H9 (cell line): ENCODE measurements at regions not wholly inside any gene's neighbourhood (a gene's known extent, or its start where the extent isn't known, plus 50 kb on each side); places are given as distances from the start of the nearest gene placed in this dataset.

ENCODE experiments used
- DNase-seq: peaks from one replicate; pipeline ENCODE4 v3.0.0-alpha.2; 2017
- H2AFZ ChIP-seq: one replicate; pipeline ENCODE4 v1.6.1; 2013; ENCODE audit warnings: mild to moderate bottlenecking, low read length, control low read depth, moderate library complexity
- H2AK5ac ChIP-seq: 2 replicates; pipeline ENCODE4 v1.6.1; 2013; ENCODE audit warnings: low read length, control low read depth, mixed read lengths; ENCODE audit not compliant: insufficient read length
- H2BK120ac ChIP-seq: one replicate; pipeline ENCODE4 v1.6.1; 2013; ENCODE audit warnings: low read depth, mild to moderate bottlenecking, low read length, control low read depth, inconsistent platforms; ENCODE audit not compliant: poor library complexity, severe bottlenecking
- H2BK12ac ChIP-seq: 2 replicates; pipeline ENCODE4 v1.6.1; 2013; ENCODE audit warnings: low read length, control low read depth, mixed read lengths, low read depth; ENCODE audit not compliant: insufficient read length
- H2BK15ac ChIP-seq: 2 replicates; pipeline ENCODE4 v1.6.1; 2013; ENCODE audit warnings: low read depth, low read length, control low read depth
- H2BK20ac ChIP-seq: one replicate; pipeline ENCODE4 v1.6.1; 2013; ENCODE audit warnings: low read depth, mild to moderate bottlenecking, low read length, control low read depth, inconsistent platforms; ENCODE audit not compliant: poor library complexity, severe bottlenecking
- H2BK5ac ChIP-seq: 2 replicates; pipeline ENCODE4 v1.6.1; 2013; ENCODE audit warnings: low read length, control low read depth, mixed read lengths; ENCODE audit not compliant: insufficient read length
- H3K14ac ChIP-seq: 2 replicates; pipeline ENCODE4 v1.6.1; 2013; ENCODE audit warnings: low read length, control low read depth; ENCODE audit not compliant: insufficient read depth
- H3K18ac ChIP-seq: 2 replicates; pipeline ENCODE4 v1.6.1; 2013; ENCODE audit warnings: low read depth, mild to moderate bottlenecking, mixed read lengths, low read length, control low read depth; ENCODE audit not compliant: insufficient read length
- H3K23ac ChIP-seq: 2 replicates; pipeline ENCODE4 v1.6.1; 2013; ENCODE audit warnings: low read length, control low read depth, mixed read lengths, low read depth; ENCODE audit not compliant: insufficient read length
- H3K23me2 ChIP-seq: 2 replicates; pipeline ENCODE4 v1.6.1; 2013; ENCODE audit warnings: low read depth, mild to moderate bottlenecking, mixed read lengths, low read length, control low read depth; ENCODE audit not compliant: insufficient read length, poor library complexity, severe bottlenecking
- H3K27ac ChIP-seq: 2 replicates; pipeline ENCODE4 v1.5.1; 2013; ENCODE audit warnings: low read length, control low read depth, mixed read lengths, low read depth; ENCODE audit not compliant: insufficient read length
- H3K27me3 ChIP-seq: 2 replicates; pipeline ENCODE4 v1.6.1; 2013; ENCODE audit warnings: low read length, control low read depth, inconsistent platforms; ENCODE audit not compliant: insufficient read depth
- H3K4ac ChIP-seq: 2 replicates; pipeline ENCODE4 v1.6.1; 2013; ENCODE audit warnings: low read depth, mild to moderate bottlenecking, control low read depth, inconsistent platforms, low read length, moderate library complexity
- H3K4me1 ChIP-seq: 2 replicates; pipeline ENCODE4 v1.6.1; 2013; ENCODE audit warnings: low read length, control low read depth, inconsistent platforms; ENCODE audit not compliant: insufficient read depth
- H3K4me2 ChIP-seq: 2 replicates; pipeline ENCODE4 v1.6.1; 2013; ENCODE audit warnings: low read length, control low read depth, mixed read lengths; ENCODE audit not compliant: insufficient read length, insufficient read depth
- H3K56ac ChIP-seq: 2 replicates; pipeline ENCODE4 v1.6.1; 2013; ENCODE audit warnings: low read depth, mild to moderate bottlenecking, mixed read lengths, low read length, control low read depth; ENCODE audit not compliant: insufficient read length
- H3K79me1 ChIP-seq: 2 replicates; pipeline ENCODE4 v1.6.1; 2013; ENCODE audit warnings: low read depth, mild to moderate bottlenecking, moderate library complexity, low read length, control low read depth, inconsistent platforms; ENCODE audit not compliant: insufficient read depth, poor library complexity, severe bottlenecking
- H3K79me2 ChIP-seq: 2 replicates; pipeline ENCODE4 v1.6.1; 2013; ENCODE audit warnings: low read length, control low read depth, inconsistent platforms; ENCODE audit not compliant: insufficient read depth
- H3K9ac ChIP-seq: 2 replicates; pipeline ENCODE4 v1.6.1; 2013; ENCODE audit warnings: low read length, control low read depth, mixed read lengths; ENCODE audit not compliant: insufficient read length; ENCODE audit errors: extremely low read depth
- H3K9me3 ChIP-seq: one replicate; pipeline ENCODE4 v1.6.1; 2013; ENCODE audit warnings: low read depth, low read length, inconsistent platforms; ENCODE audit not compliant: control insufficient read depth
- H3T11ph ChIP-seq: one replicate; pipeline ENCODE4 v1.6.1; 2013; ENCODE audit warnings: mild to moderate bottlenecking, low read length, control low read depth, inconsistent platforms
- H4K20me1 ChIP-seq: one replicate; pipeline ENCODE4 v1.6.1; 2013; ENCODE audit not compliant: control insufficient read depth, insufficient read length, insufficient read depth
- H4K5ac ChIP-seq: 2 replicates; pipeline ENCODE4 v1.6.1; 2013; ENCODE audit warnings: low read depth, mild to moderate bottlenecking, mixed read lengths, low read length, control low read depth; ENCODE audit not compliant: insufficient read length
- H4K8ac ChIP-seq: replicated peaks from 2 replicates; pipeline ENCODE4 v1.6.1; 2013; ENCODE audit warnings: low read length, control low read depth, mixed read lengths, low read depth; ENCODE audit not compliant: insufficient read length
- H4K91ac ChIP-seq: 2 replicates; pipeline ENCODE4 v1.6.1; 2013; ENCODE audit warnings: low read depth, mild to moderate bottlenecking, moderate library complexity, mixed read lengths, low read length, control low read depth; ENCODE audit not compliant: insufficient read length
- H3K27ac Mint-ChIP-seq, 3 experiments: 2 replicates in 2 of 3; 3 replicates in 1 of 3; pipeline ENCODE4 v1.8.0; 2020 to 2021; ENCODE audit warnings: mixed read lengths in 3 of 3, mild to moderate bottlenecking in 1 of 3, moderate library complexity in 1 of 3
- H3K27me3 Mint-ChIP-seq: 2 replicates; pipeline ENCODE4 v1.8.0; 2021; ENCODE audit warnings: low read depth, mild to moderate bottlenecking, moderate library complexity, mixed read lengths
- H3K36me3 Mint-ChIP-seq, 3 experiments: 2 replicates in 2 of 3; 3 replicates in 1 of 3; pipeline ENCODE4 v1.8.0; 2020 to 2021; ENCODE audit warnings: low read depth in 3 of 3, mixed read lengths in 3 of 3; ENCODE audit not compliant: insufficient read depth in 1 of 3
- H3K4me1 Mint-ChIP-seq, 2 experiments: 2 replicates each; pipeline ENCODE4 v1.8.0; 2020; ENCODE audit warnings: mixed read lengths in 2 of 2
- H3K4me3 Mint-ChIP-seq, 2 experiments: 2 replicates in 1 of 2; 3 replicates in 1 of 2; pipeline ENCODE4 v1.8.0; 2020 to 2021; ENCODE audit warnings: mild to moderate bottlenecking in 2 of 2, mixed read lengths in 2 of 2, moderate library complexity in 1 of 2
- H3K9me3 Mint-ChIP-seq, 2 experiments: 2 replicates in 1 of 2; 3 replicates in 1 of 2; pipeline ENCODE4 v1.8.0; 2020; ENCODE audit warnings: mild to moderate bottlenecking in 2 of 2, mixed read lengths in 2 of 2, moderate library complexity in 1 of 2
- WGBS: extraction: QIAGEN DNeasy Blood & Tissue Kit; methylation state at CpG from one replicate; pipeline ENCODE4 v1.1.7; 2013; ENCODE audit warnings: missing lambda C conversion rate, low lambda C conversion rate, mixed read lengths; ENCODE audit not compliant: insufficient read length; ENCODE audit errors: extremely low coverage; 5-methylcytosine and 5-hydroxymethylcytosine counted together
- TF ChIP-seq, protein P1 (sequence below): fragments of 200-600 bp; sonication (generic); conservative IDR thresholded peaks from 3 replicates; pipeline ENCODE4 v1.8.0; 2021; ENCODE audit warnings: antibody characterized with exemption, mild to moderate bottlenecking

DNA sequence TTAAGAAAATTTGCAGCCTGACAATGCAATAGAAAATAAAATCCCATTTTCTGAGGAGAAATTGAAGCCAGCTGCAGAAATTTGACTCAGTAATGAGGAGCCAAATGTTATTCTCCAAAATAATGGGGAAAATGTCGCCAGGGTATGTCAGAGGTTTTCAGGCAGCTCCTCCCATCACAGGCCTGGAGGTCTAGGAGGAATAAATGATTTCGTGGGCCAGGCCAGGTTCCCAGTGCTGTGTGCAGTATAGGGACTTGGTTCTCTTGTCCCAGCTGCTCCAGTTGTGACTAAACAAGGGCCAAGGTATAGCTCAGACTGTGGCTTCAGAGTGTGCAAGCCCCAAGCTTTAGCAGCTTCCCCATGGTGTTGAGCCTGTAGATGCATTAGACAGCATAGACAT, 1240.8 kb upstream of the ADGRB3 start:
- TF ChIP-seq, protein P1, sequence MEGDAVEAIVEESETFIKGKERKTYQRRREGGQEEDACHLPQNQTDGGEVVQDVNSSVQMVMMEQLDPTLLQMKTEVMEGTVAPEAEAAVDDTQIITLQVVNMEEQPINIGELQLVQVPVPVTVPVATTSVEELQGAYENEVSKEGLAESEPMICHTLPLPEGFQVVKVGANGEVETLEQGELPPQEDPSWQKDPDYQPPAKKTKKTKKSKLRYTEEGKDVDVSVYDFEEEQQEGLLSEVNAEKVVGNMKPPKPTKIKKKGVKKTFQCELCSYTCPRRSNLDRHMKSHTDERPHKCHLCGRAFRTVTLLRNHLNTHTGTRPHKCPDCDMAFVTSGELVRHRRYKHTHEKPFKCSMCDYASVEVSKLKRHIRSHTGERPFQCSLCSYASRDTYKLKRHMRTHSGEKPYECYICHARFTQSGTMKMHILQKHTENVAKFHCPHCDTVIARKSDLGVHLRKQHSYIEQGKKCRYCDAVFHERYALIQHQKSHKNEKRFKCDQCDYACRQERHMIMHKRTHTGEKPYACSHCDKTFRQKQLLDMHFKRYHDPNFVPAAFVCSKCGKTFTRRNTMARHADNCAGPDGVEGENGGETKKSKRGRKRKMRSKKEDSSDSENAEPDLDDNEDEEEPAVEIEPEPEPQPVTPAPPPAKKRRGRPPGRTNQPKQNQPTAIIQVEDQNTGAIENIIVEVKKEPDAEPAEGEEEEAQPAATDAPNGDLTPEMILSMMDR = no peak
- Histone ChIP-seq H2BK20ac (no peak overlapping the region), H3K27me3 (no peaks in the 10 kb centered on the region), H3K4me1 (no peaks in the 10 kb centered on the region; the same call in 1 of the 2 replicates), H3K4ac (no peak overlapping the region), H3K9ac (no peak overlapping the region), H3T11ph (no peak overlapping the region), H3K79me1 (no peaks in the 10 kb centered on the region), H2BK5ac (no peak overlapping the region), H3K14ac (no peak overlapping the region), H2AK5ac (no peak overlapping the region), H3K23ac (no peak overlapping the region), H2BK120ac (no peak overlapping the region), H2AFZ (no peak overlapping the region), H3K9me3 (no peaks in the 10 kb centered on the region), H4K20me1 (no peaks in the 10 kb centered on the region), H3K27ac (no peak overlapping the region), H4K8ac (no peak overlapping the region), H3K4me2 (no peak overlapping the region), H4K5ac (no peak overlapping the region), H3K23me2 (no peaks in the 10 kb centered on the region), H3K56ac (no peak overlapping the region), H2BK12ac (no peak overlapping the region), H4K91ac (no peak overlapping the region), H3K79me2 (no peaks in the 10 kb centered on the region), H2BK15ac (no peak overlapping the region), H3K18ac (no peak overlapping the region)
- Mint-ChIP-seq H3K27me3 (no peaks in the 10 kb centered on the region), H3K4me3 (no peak overlapping the region), H3K9me3 (peaks cover 15 to 18% of the 10 kb centered on the region in 2 experiments), H3K4me1 (peaks cover 0 to 3% of the 10 kb centered on the region in 2 experiments; a peak in 2 of 4 replicates), H3K36me3 (peaks cover 6 to 17% (median 13%) of the 10 kb centered on the region in 3 experiments; a peak in 5 of 7 replicates), H3K27ac (no peak overlapping the region)
- WGBS = no CpG with 5 or more reads among the region's 2 CpGs
- no peak for DNase-seq
